Left lobe of liver (tissue), 2 donors: ENCODE measurements at regions not wholly inside any gene's neighbourhood (a gene's known extent, or its start where the extent isn't known, plus 50 kb on each side); places are given as distances from the start of the nearest gene placed in this dataset.

ENCODE experiments used
- ATAC-seq: fragments of 200-7000 bp; cut with Tn5 transposase; one replicate; pipeline ENCODE4 v1.9.1; 2020; ENCODE audit warnings: mild to moderate bottlenecking, moderate library complexity
- DNase-seq: peaks from one replicate; pipeline ENCODE4 v3.0.0-alpha.2; 2020; ENCODE audit warnings: low spot score
- donor health status: DM: no; HTN: no; CAD: no; lungs with moderate emphysema.
- donor health status: DM: no; HTN: yes; CAD: no.

GRCh38 chr7:136339464-136339863 lies 362.3 kb upstream of the MTPN start:
- ATAC-seq (no peak), DNase-seq (no peak)

- no peak for DNase-seq
- ATAC-seq = no peak
Measured at GRCh38 chr7:136336932-136337331, 359.8 kb upstream of the MTPN start.

- DNase-seq (no peak), ATAC-seq (no peak)
Measured at GRCh38 chr7:136333636-136334035, 356.5 kb upstream of the MTPN start.

GRCh38 chr7:136326045-136326609 lies 349.0 kb upstream of the MTPN start:
- no peak for ATAC-seq

GRCh38 chr7:136325578-136325977 lies 348.4 kb upstream of the MTPN start:
- no peak for ATAC-seq
- no peak for DNase-seq

More at GRCh38 chr7:136326045-136326609, 349.0 kb upstream of the MTPN start:
- no peak for DNase-seq

- no peak for ATAC-seq
- DNase-seq = no peak
Measured at GRCh38 chr7:136325027-136325426, 347.9 kb upstream of the MTPN start.

- DNase-seq = no peak
- peak; percentile 13 for ATAC-seq
Measured at GRCh38 chr7:136324073-136324704, 347.0 kb upstream of the MTPN start.

GRCh38 chr7:136312592-136312991 lies 335.4 kb upstream of the MTPN start:
- DNase-seq (no peak), ATAC-seq (no peak)

GRCh38 chr7:136309407-136309806 lies 332.2 kb upstream of the MTPN start:
- ATAC-seq (no peak), DNase-seq (no peak)

- DNase-seq (no peak), ATAC-seq (no peak)
Measured at GRCh38 chr7:136308230-136308629, 331.1 kb upstream of the MTPN start.

GRCh38 chr7:136303162-136303561 lies 326.0 kb upstream of the MTPN start:
- peak; percentile 34 for ATAC-seq

GRCh38 chr7:136302049-136302448 lies 324.9 kb upstream of the MTPN start:
- ATAC-seq (no peak), DNase-seq (no peak)

More at GRCh38 chr7:136303162-136303561, 326.0 kb upstream of the MTPN start:
- DNase-seq = no peak

- ATAC-seq (no peak), DNase-seq (no peak)
Measured at GRCh38 chr7:136294977-136295376, 317.8 kb upstream of the MTPN start.

- DNase-seq (no peak), ATAC-seq (no peak)
Measured at GRCh38 chr7:136293841-136294391, 316.8 kb upstream of the MTPN start.

- DNase-seq (no peak), ATAC-seq (no peak)
Measured at GRCh38 chr7:136293272-136293671, 316.1 kb upstream of the MTPN start.

GRCh38 chr7:136292365-136292764 lies 315.2 kb upstream of the MTPN start:
- no peak for ATAC-seq
- DNase-seq = no peak

- ATAC-seq = no peak
Measured at GRCh38 chr7:136290351-136290750, 313.2 kb upstream of the MTPN start.

GRCh38 chr7:136278057-136278456 lies 300.9 kb upstream of the MTPN start:
- DNase-seq (no peak), ATAC-seq (no peak)

More at GRCh38 chr7:136290351-136290750, 313.2 kb upstream of the MTPN start:
- no peak for DNase-seq

- ATAC-seq (no peak), DNase-seq (no peak)
Measured at GRCh38 chr7:136275794-136276193, 298.6 kb upstream of the MTPN start.

- no peak for DNase-seq
- no peak for ATAC-seq
Measured at GRCh38 chr7:136274636-136275345, 297.6 kb upstream of the MTPN start.

- ATAC-seq (no peak), DNase-seq (no peak)
Measured at GRCh38 chr7:136272934-136273333, 295.8 kb upstream of the MTPN start.

GRCh38 chr7:136267822-136268221 lies 290.7 kb upstream of the MTPN start:
- no peak for ATAC-seq
- no peak for DNase-seq
